SK-N-SH (cell line): ENCODE measurements at regions not wholly inside any gene's neighbourhood (a gene's known extent, or its start where the extent isn't known, plus 50 kb on each side); places are given as distances from the start of the nearest gene placed in this dataset.

Experiments used
- CTCF ChIP-seq: fragments of 200-600 bp; sonication (generic); IDR thresholded peaks from 2 replicates; pipeline ENCODE4 v1.6.1; 2017; ENCODE audit warnings: antibody characterized with exemption, mild to moderate bottlenecking, moderate library complexity
- MEF2A ChIP-seq: IDR thresholded peaks from 2 replicates; pipeline ENCODE4 v1.4.0; 2012; ENCODE audit warnings: low read depth, borderline replicate concordance
- MXI1 ChIP-seq: IDR thresholded peaks from 2 replicates; pipeline ENCODE4 v1.6.1; 2012; ENCODE audit warnings: mild to moderate bottlenecking, low read depth, low read length, improper control_type of control experiment
- TEAD4 ChIP-seq: IDR thresholded peaks from 2 replicates; pipeline ENCODE4 v1.4.0; 2012; ENCODE audit warnings: mild to moderate bottlenecking, borderline replicate concordance; ENCODE audit not compliant: insufficient read depth

GRCh38 chr7:47087866-47088265 lies 494.0 kb downstream of the TNS3 start:
- no peak for TF ChIP-seq CTCF
- TF ChIP-seq TEAD4, result no peak
- TF ChIP-seq MEF2A, result no peak
- TF ChIP-seq MXI1, result no peak
